Esophagus squamous epithelium (tissue), 4 donors: ENCODE measurements at regions not wholly inside any gene's neighbourhood (a gene's known extent, or its start where the extent isn't known, plus 50 kb on each side); places are given as distances from the start of the nearest gene placed in this dataset.

Source experiments
- CTCF ChIP-seq, 6 experiments: fragments of 450-650 bp in 4 of 6; fragments of 200-600 bp in 2 of 6; sonication (generic) in 2 of 6; IDR thresholded peaks; one replicate each; pipeline ENCODE4 v1.5.1; 2016 to 2019; ENCODE audit warnings: antibody characterized with exemption in 6 of 6, mild to moderate bottlenecking in 4 of 6, moderate library complexity in 4 of 6
- POLR2A ChIP-seq, 4 donors: fragments of 450-650 bp; IDR thresholded peaks; one replicate each; pipeline ENCODE4 v1.6.1; 2017; ENCODE audit warnings: antibody characterized with exemption in 4 of 4, mild to moderate bottlenecking in 4 of 4, moderate library complexity in 3 of 4

GRCh38 chr13:44181931-44182330, 191.7 kb upstream of the SERP2 start:
- TF ChIP-seq POLR2A (IDR thresholded peaks at IDR 0.05): no peak
- TF ChIP-seq CTCF (IDR thresholded peaks at IDR 0.05): no peak
